ENCODE measurements at regions not wholly inside any gene's neighbourhood (a gene's known extent, or its start where the extent isn't known, plus 50 kb on each side); places are given as distances from the start of the nearest gene placed in this dataset.
"Not testable (repeated sequence)": the region's sequence is repeated elsewhere in the genome, so short reads cannot be mapped to it uniquely, and the experiment has no call there.

- DNase-seq (ENCODE audit: extremely low read depth, low read depth), result no peak
Observed at GRCh38 chr2:219724628-219725027, 97.2 kb downstream of the SLC4A3 start.

DNA sequence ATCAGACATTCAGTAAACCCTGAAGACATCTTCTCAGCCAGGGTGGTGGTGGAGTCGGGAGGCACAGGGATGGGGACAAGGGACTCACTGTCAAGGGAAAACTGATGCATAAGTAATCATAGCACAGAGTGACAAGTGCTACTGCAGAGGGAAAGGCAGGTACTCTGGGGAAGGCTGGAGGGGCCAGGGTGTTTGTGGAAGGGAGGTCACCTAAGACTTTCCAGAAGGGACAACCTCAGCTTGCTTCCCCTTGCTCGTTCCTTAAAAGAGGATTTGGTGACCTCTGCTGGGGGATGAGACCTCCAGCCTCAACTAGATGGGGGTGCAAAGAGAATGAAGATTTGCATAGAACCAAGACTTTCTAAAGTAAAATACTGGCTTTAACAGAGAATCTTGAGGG lies 99.5 kb downstream of the SLC4A3 start:
- no peak for DNase-seq (ENCODE audit: extremely low read depth, low read depth)

- no peak for DNase-seq (ENCODE audit: extremely low read depth, low read depth)
Observed at GRCh38 chr2:219727771-219728429, 100.5 kb downstream of the SLC4A3 start.

DNA sequence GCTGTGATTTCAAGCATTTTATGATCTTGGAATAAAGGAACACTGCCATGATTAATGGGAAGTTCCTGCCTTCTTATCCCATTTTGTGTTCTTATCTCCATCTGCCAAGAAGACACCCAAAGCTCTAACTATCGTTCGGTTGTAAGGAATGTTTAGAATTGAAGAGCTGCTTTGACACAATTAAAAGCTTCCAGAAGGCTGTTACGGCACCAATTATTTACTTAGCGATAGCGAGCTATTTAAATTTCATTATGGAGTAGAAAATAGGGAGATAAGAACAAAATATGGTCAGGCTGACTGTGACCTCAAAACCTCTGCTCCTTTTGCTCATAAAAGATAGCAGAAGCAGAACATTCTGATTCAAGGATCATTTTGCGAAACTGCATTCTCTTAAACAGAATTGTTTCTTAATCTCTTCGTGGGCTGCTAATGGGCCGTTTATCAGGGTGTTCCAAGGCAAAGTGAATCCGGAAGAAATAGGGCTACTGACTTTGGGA lies 101.6 kb downstream of the SLC4A3 start:
- no peak for DNase-seq (ENCODE audit: extremely low read depth, low read depth)

DNA sequence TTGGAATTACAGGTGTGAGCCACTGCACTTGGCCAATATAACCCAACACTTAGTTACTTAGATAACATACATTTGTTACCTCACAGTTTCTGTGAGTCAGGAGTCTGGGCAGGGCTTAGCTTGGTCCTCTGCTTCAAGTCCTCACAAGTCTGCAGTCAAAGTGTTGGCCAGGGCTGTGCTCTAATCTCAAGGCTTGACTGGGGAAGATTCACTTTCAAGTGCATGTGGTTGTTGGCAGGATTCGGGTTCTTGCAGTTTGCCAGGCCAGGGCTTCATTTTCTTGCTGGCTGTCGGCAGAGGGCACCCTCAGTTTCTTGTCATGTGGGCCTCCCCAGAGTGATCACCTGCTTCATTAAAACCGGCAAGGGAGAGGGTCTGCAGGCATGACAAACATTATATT lies 103.7 kb downstream of the SLC4A3 start:
- no peak for DNase-seq (ENCODE audit: extremely low read depth, low read depth)

DNA sequence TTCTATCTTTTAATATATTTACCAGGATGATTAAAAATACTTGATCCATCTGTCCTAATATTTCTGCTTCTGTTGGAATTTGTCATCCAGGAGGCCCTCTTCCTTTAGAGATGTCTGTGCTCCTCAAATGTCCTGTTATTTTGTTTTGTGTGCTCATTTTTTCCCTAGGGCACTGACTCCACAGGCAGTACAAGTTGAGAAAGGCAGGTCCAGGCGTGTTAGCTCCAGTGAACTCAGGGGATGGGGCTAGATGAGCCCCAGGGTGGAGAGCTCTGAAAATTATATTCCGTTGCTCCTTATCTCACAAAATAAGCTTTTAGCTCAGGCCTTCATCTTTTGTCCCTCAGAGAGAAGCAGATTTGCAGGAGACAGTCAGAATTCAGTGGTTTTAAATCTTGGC lies 105.7 kb downstream of the SLC4A3 start:
- no peak for DNase-seq (ENCODE audit: extremely low read depth, low read depth)

DNA sequence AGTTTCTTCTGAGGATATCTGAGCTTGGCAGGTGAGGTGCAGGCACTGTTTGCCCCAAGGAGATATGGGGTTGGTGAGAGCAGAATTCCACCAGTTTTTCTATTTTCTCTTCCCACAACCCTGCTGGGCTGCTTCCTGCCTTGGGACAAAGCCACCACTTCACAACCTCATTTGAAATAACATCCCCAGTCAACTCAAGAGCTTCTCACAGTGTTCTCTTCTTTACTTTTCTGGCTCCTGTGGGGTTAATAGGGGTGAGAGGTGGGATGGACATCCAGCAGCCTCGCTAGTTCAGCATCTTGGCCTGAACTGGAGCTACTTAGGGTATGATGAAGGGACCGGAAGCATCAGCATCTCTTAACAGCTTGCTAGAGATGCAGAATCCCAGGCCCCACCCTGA lies 106.3 kb downstream of the SLC4A3 start:
- no peak for DNase-seq (ENCODE audit: extremely low read depth, low read depth)

DNA sequence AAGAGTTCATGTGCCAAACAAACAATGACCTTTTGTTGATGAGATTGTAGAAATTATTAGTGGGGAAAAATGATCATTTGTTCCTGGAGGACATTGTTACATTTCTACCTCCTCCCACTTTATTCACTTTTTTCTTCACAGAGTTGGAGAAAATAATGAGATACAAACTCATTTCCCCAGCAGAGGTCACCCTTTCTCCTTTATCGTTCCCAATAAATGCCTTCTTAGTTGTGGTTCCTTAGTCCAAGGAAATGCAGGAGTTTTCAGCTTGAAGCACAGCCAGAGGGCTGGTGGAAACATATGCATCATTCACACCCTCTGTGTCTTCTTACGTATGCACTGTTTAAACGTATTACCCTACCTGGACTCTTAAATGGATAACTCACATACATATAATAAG lies 108.8 kb downstream of the SLC4A3 start:
- DNase-seq (ENCODE audit: extremely low read depth, low read depth), result peak; percentile 74

DNA sequence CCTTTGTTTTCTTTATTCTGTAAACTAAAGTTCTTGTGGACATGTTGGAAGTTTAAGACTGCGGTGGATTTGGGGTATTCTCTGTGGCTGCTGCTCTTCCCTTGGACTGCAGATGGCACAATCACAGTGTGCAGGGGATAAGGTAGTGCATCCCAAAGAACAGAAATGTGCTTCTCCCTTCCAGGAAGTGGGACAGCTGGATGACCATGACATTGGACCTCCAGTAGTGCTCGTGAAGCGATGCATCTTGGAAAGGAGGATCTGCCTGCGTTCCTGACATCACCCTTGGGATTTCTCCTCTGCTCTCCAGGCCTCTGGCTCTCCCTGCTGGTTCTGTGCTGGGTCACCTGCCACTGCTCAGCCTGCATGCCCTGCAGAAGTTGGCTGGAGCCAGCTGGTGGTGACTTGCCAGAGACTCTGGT lies 109.9 kb downstream of the SLC4A3 start:
- peak; percentile 33 for DNase-seq (ENCODE audit: extremely low read depth, low read depth)

DNA sequence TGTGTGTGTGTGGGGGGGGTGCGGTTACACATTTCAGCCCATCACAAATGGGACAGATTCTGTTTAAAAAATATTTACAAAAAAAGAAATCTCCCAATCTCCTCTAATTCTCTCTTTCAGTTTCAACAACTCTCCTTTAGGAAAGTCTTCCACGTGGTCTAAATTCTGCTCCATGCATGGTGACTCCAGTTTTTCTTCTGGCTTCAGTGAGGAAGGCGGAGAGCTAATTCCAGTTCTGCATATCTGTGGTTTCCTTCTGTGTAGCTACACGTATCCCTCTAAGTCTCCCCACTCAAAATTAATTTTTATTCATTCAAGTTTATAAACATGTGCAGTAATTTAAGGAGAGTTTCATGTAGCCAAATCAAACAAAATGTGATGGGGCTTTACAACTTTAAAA lies 111.6 kb downstream of the SLC4A3 start:
- DNase-seq (ENCODE audit: extremely low read depth, low read depth), result no peak

GRCh38 chr2:219739866-219740440 lies 112.5 kb downstream of the SLC4A3 start:
- DNase-seq (ENCODE audit: extremely low read depth, low read depth), result no peak

DNA sequence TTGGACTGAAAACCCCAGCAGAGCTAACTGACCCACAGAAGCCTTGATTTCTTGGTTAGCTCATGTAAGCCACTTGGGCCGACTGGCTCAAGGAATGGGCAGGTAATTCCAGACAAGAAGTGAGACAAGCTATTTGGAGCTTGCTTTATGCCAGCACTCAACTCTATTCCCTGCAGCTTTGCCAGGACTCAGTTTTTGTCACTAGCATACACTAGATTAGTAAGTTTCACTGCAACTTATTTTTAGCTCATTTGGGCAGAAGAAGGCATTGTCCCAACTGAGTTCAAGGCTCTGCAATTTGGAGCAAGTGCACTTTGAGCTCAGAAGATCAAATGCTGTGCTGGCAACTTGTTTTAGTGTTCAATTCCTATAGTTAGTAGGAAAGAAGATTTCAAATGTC lies 116.1 kb downstream of the SLC4A3 start:
- DNase-seq (ENCODE audit: extremely low read depth, low read depth), result no peak

- DNase-seq (ENCODE audit: extremely low read depth, low read depth), result no peak
Observed at GRCh38 chr2:219744066-219744465, 116.6 kb downstream of the SLC4A3 start.

DNA sequence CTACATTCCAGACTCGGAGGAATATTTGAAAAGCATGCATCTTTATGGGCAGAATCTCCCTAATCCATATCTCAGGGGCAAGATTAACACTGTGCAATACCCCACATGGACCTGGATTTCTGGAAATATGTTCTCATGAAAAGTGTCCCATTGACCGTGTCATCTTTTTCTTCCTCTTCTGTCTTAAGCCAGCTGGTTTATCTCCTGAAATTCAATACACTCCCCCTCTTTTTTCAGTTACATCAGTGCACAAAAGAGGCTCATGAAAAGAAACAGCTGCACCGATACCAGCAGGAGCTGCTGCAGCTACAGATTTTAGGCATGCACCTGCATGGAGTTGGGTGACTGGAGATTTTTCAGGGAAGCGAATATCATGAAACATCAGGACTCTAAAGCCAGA lies 117.2 kb downstream of the SLC4A3 start:
- no peak for DNase-seq (ENCODE audit: extremely low read depth, low read depth)

DNA sequence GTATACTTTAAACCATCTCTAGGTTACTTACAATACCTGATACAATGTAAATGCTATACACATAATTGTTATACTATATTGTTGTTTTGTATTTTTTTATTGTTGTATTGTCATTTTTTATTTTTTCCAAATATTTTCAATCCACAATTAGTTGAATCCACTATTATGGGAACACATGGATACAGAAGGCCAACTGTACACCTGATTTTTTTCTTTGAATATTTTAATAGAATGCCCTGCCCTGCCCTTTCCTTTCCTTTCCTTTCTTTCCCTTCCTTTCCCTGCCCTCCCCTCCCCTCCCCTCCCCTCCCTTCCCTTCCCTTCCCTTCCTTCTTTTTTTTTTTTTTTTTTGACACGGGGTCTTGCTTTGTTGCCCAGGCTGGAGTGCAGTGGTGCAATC lies 120.2 kb downstream of the SLC4A3 start:
- no peak for DNase-seq (ENCODE audit: extremely low read depth, low read depth)

DNA sequence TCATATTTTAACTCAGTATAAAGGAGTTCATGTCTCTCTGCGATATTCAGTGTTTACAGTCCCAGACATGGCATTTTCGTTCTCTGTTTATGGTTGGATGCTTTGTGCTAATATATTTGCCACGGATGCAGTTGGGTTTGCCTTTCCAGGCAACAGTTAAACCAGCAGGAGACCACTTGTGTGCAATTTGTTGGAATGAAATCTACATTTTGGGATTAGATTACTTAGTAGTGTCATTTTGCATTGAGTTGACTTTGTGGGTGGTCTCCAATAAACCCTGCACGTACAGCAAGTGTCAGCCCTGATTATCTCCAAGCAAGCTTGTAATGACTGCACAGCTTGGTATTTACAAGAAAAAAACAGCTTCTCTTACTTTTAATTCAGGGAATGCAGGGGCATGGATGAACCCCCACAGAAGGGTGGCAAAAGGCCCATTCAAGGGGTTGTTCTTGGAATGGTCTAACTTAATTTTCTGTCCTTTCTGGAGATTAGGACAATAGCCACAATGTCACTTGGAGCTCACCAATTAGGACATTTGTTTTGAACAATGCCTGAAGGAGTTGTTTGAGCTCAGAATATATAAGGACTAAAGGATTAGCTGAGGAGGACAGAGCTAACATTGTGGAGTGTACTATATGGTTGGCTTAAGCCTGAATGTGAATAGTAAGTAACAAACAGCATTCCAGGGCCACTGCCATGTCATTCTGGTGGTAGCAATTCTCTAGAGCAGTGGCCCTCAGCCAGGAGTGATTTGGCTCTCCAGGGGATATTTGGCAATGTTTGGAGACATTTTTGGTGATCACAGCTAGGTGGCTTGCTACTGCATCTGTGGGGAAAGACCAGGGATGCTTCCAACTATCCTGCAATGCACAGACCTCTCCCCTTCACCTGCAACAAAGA lies 121.5 kb downstream of the SLC4A3 start:
- DNase-seq (ENCODE audit: extremely low read depth, low read depth), result no peak

GRCh38 chr2:219751121-219751520 lies 123.7 kb downstream of the SLC4A3 start:
- DNase-seq (ENCODE audit: extremely low read depth, low read depth), result not testable (repeated sequence)

- DNase-seq (ENCODE audit: extremely low read depth, low read depth), result no peak
Observed at GRCh38 chr2:219752726-219753125, 125.3 kb downstream of the SLC4A3 start.

GRCh38 chr2:219758907-219759680 lies 131.7 kb downstream of the SLC4A3 start:
- no peak for DNase-seq (ENCODE audit: extremely low read depth, low read depth)

DNA sequence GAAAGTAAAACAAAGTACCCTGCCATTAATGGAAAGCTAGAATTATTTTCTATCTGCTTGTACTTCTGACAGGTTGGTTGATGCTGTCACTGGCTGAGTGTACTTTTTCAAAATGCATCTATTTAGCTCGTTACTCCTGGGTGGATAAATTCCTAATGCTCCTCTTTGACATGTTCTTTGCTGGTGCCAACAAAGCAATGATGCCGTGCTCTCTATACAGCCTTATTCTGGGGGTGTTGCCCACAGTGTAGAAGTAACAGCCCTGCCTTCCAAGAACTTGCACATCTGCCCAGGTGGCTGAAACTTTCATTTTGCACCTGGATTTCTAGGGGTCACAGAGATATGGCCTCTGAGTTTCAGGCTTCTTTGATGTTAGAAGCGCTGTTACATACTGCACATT lies 132.4 kb downstream of the SLC4A3 start:
- DNase-seq (ENCODE audit: extremely low read depth, low read depth), result no peak
